OCI-LY1 (cell line): ENCODE measurements at regions not wholly inside any gene's neighbourhood (a gene's known extent, or its start where the extent isn't known, plus 50 kb on each side); places are given as distances from the start of the nearest gene placed in this dataset.
"Not testable (repeated sequence)": the region's sequence is repeated elsewhere in the genome, so short reads cannot be mapped to it uniquely, and the experiment has no call there.

ENCODE experiments used
- H2AFZ ChIP-seq: fragments of 200-600 bp; sonication (generic), shearing (Covaris generic); 2 replicates; pipeline ENCODE4 v1.6.0; 2014; ENCODE audit warnings: antibody characterized with exemption, mild to moderate bottlenecking, low read length
- H3F3A ChIP-seq: fragments of 200-600 bp; sonication (generic), shearing (Covaris generic); 2 replicates; pipeline ENCODE4 v1.6.0; 2014; ENCODE audit warnings: mild to moderate bottlenecking, antibody characterized with exemption, low read length, moderate library complexity; ENCODE audit not compliant: insufficient read depth
- H3K27ac ChIP-seq: fragments of 200-600 bp; sonication (generic); 2 replicates; pipeline ENCODE4 v1.5.1; 2014; ENCODE audit warnings: low read length, mixed run types, mild to moderate bottlenecking, low read depth; ENCODE audit not compliant: poor library complexity, severe bottlenecking
- H3K27me3 ChIP-seq: fragments of 200-600 bp; sonication (generic); 2 replicates; pipeline ENCODE4 v1.6.0; 2014; ENCODE audit warnings: antibody characterized with exemption, mild to moderate bottlenecking, low read length, moderate library complexity; ENCODE audit not compliant: insufficient read depth
- H3K36me3 ChIP-seq: fragments of 200-600 bp; sonication (generic); 2 replicates; pipeline ENCODE4 v1.6.1; 2014; ENCODE audit warnings: mild to moderate bottlenecking, antibody characterized with exemption, low read length, moderate library complexity, mixed read lengths; ENCODE audit not compliant: insufficient read depth
- H3K4me1 ChIP-seq: fragments of 200-600 bp; sonication (generic); 2 replicates; pipeline ENCODE4 v1.5.1; 2014; ENCODE audit warnings: mild to moderate bottlenecking, low read length, moderate library complexity; ENCODE audit not compliant: insufficient read depth, severe bottlenecking
- H3K4me2 ChIP-seq: fragments of 200-600 bp; sonication (generic), shearing (Covaris generic); 2 replicates; pipeline ENCODE4 v1.6.1; 2014; ENCODE audit warnings: low read length
- H3K4me3 ChIP-seq: fragments of 200-600 bp; sonication (generic); 2 replicates; pipeline ENCODE4 v1.5.1; 2014; ENCODE audit warnings: low read length, low read depth, mild to moderate bottlenecking, mixed read lengths; ENCODE audit not compliant: poor library complexity, severe bottlenecking
- H3K79me2 ChIP-seq: fragments of 200-600 bp; shearing (Covaris generic); 2 replicates; pipeline ENCODE4 v1.6.1; 2016; ENCODE audit warnings: mixed run types, low read length, mixed read lengths; ENCODE audit not compliant: insufficient read depth
- H3K9ac ChIP-seq: fragments of 200-600 bp; sonication (generic), shearing (Covaris generic); 2 replicates; pipeline ENCODE4 v1.6.1; 2014; ENCODE audit warnings: mild to moderate bottlenecking, low read length, mixed read lengths
- H3K9me2 ChIP-seq: fragments of 200-600 bp; sonication (generic), shearing (Covaris generic); 2 replicates; pipeline ENCODE4 v1.6.1; 2014; ENCODE audit warnings: low read depth, mild to moderate bottlenecking, low read length, mixed read lengths
- H3K9me3 ChIP-seq: fragments of 200-600 bp; shearing (Covaris generic); 2 replicates; pipeline ENCODE4 v1.6.1; 2014; ENCODE audit warnings: low read length, mixed read lengths
- H4K20me1 ChIP-seq: fragments of 200-600 bp; sonication (generic), shearing (Covaris generic); 2 replicates; pipeline ENCODE4 v1.6.0; 2016; ENCODE audit warnings: mild to moderate bottlenecking, low read length; ENCODE audit not compliant: insufficient read depth

GRCh38 chr1:850318-850717 is 73.4 kb upstream of the SAMD11 start:
- not testable (repeated sequence) for H3K4me1 ChIP-seq, H3K27me3 ChIP-seq, H3K79me2 ChIP-seq, H4K20me1 ChIP-seq, H3K4me2 ChIP-seq, H2AFZ ChIP-seq, H3K4me3 ChIP-seq, H3K36me3 ChIP-seq, H3K9ac ChIP-seq, H3K9me2 ChIP-seq, H3K9me3 ChIP-seq, H3F3A ChIP-seq, H3K27ac ChIP-seq

GRCh38 chr1:851398-851797 is 72.3 kb upstream of the SAMD11 start:
- H3K4me2 ChIP-seq, H3K9ac ChIP-seq, H3K36me3 ChIP-seq, H3K9me3 ChIP-seq, H3F3A ChIP-seq, H2AFZ ChIP-seq, H3K4me1 ChIP-seq, H3K4me3 ChIP-seq, H3K27me3 ChIP-seq, H3K79me2 ChIP-seq, H3K9me2 ChIP-seq, H4K20me1 ChIP-seq, H3K27ac ChIP-seq: not testable (repeated sequence)

GRCh38 chr1:851841-852240 is 71.9 kb upstream of the SAMD11 start:
- H4K20me1 ChIP-seq, H3K27ac ChIP-seq, H3K9me2 ChIP-seq, H3K4me1 ChIP-seq, H3K27me3 ChIP-seq, H3K36me3 ChIP-seq, H3F3A ChIP-seq, H3K79me2 ChIP-seq, H2AFZ ChIP-seq, H3K9ac ChIP-seq, H3K9me3 ChIP-seq, H3K4me3 ChIP-seq, H3K4me2 ChIP-seq: not testable (repeated sequence)

GRCh38 chr1:855202-855981 is 68.3 kb upstream of the SAMD11 start:
- not testable (repeated sequence) for H3K4me3 ChIP-seq, H3K9me2 ChIP-seq, H3K9ac ChIP-seq, H2AFZ ChIP-seq, H3K27me3 ChIP-seq, H3K4me1 ChIP-seq, H3K79me2 ChIP-seq, H3K9me3 ChIP-seq, H3K4me2 ChIP-seq, H4K20me1 ChIP-seq, H3F3A ChIP-seq, H3K27ac ChIP-seq, H3K36me3 ChIP-seq

GRCh38 chr1:856541-857057 is 67.1 kb upstream of the SAMD11 start:
- not testable (repeated sequence) for H3K36me3 ChIP-seq, H3K9ac ChIP-seq, H3K4me2 ChIP-seq, H3K27ac ChIP-seq, H4K20me1 ChIP-seq, H3K9me2 ChIP-seq, H3K79me2 ChIP-seq, H3K4me3 ChIP-seq, H3K27me3 ChIP-seq, H3F3A ChIP-seq, H3K4me1 ChIP-seq, H2AFZ ChIP-seq, H3K9me3 ChIP-seq

- not testable (repeated sequence) for H3K9ac ChIP-seq, H2AFZ ChIP-seq, H3K9me3 ChIP-seq, H4K20me1 ChIP-seq, H3K36me3 ChIP-seq, H3K4me3 ChIP-seq, H3K27me3 ChIP-seq, H3K79me2 ChIP-seq, H3K4me2 ChIP-seq, H3K27ac ChIP-seq, H3K9me2 ChIP-seq, H3K4me1 ChIP-seq, H3F3A ChIP-seq
Observed at GRCh38 chr1:857926-858648, 65.6 kb upstream of the SAMD11 start.

GRCh38 chr1:858649-859041 is 65.1 kb upstream of the SAMD11 start:
- not testable (repeated sequence) for H3K27ac ChIP-seq, H3K4me2 ChIP-seq, H4K20me1 ChIP-seq, H3K9me2 ChIP-seq, H3K27me3 ChIP-seq, H3K4me1 ChIP-seq, H3K79me2 ChIP-seq, H3K9ac ChIP-seq, H3K9me3 ChIP-seq, H3K36me3 ChIP-seq, H3F3A ChIP-seq, H2AFZ ChIP-seq, H3K4me3 ChIP-seq
